Stomach (tissue), 4 donors: ENCODE measurements at regions not wholly inside any gene's neighbourhood (a gene's known extent, or its start where the extent isn't known, plus 50 kb on each side); places are given as distances from the start of the nearest gene placed in this dataset.

Experiments
- EP300 ChIP-seq: sonication (generic); formaldehyde crosslinking; IDR thresholded peaks from one replicate; pipeline ENCODE4 v1.6.1; 2017; ENCODE audit warnings: antibody characterized with exemption
- POLR2A ChIP-seq, 4 donors: fragments of 450-650 bp; IDR thresholded peaks; one replicate each; pipeline ENCODE4 v1.6.1; 2016; ENCODE audit warnings: antibody characterized with exemption in 4 of 4, control low read depth in 2 of 4, mild to moderate bottlenecking in 1 of 4, moderate library complexity in 1 of 4
- POLR2AphosphoS5 ChIP-seq, 3 donors: sonication (generic); formaldehyde crosslinking; IDR thresholded peaks; one replicate each; pipeline ENCODE4 v1.6.1; 2016; ENCODE audit warnings: antibody characterized with exemption in 3 of 3
- TF ChIP-seq, protein P1 (sequence below), 7 experiments: fragments of 450-650 bp in 4 of 7; fragments of 200-600 bp in 3 of 7; sonication (generic) in 3 of 7; IDR thresholded peaks; one replicate each; pipeline ENCODE4 v1.5.1; 2016 to 2019; ENCODE audit warnings: antibody characterized with exemption in 7 of 7, control low read depth in 2 of 7, mild to moderate bottlenecking in 1 of 7

DNA sequence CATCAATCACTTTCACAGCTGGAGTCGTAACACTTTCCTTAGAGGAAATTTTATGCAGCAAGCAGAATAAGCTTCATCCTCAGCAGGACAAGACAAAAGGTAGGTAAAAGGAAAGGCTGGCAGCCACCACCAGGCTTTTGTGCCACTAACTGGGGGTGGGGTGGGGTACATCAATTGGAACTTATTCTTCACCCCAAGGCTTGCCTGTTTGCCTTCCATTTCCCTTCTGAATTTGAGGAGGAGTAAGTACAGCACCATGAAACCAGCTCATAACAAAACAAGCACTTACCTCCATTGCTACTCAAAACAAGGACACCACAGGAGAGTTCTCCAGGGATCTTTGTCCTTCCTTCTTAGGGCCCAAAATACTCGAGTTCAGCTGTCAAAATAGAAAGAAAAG, 296.8 kb downstream of the ARRDC4 start:
- no peak for TF ChIP-seq POLR2AphosphoS5 (IDR thresholded peaks at IDR 0.05)
- TF ChIP-seq, protein P1, sequence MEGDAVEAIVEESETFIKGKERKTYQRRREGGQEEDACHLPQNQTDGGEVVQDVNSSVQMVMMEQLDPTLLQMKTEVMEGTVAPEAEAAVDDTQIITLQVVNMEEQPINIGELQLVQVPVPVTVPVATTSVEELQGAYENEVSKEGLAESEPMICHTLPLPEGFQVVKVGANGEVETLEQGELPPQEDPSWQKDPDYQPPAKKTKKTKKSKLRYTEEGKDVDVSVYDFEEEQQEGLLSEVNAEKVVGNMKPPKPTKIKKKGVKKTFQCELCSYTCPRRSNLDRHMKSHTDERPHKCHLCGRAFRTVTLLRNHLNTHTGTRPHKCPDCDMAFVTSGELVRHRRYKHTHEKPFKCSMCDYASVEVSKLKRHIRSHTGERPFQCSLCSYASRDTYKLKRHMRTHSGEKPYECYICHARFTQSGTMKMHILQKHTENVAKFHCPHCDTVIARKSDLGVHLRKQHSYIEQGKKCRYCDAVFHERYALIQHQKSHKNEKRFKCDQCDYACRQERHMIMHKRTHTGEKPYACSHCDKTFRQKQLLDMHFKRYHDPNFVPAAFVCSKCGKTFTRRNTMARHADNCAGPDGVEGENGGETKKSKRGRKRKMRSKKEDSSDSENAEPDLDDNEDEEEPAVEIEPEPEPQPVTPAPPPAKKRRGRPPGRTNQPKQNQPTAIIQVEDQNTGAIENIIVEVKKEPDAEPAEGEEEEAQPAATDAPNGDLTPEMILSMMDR (IDR thresholded peaks at IDR 0.05): no peak
- no peak for TF ChIP-seq POLR2A (IDR thresholded peaks at IDR 0.05)
- no peak for TF ChIP-seq EP300
